H9 (cell line): ENCODE measurements at regions not wholly inside any gene's neighbourhood (a gene's known extent, or its start where the extent isn't known, plus 50 kb on each side); places are given as distances from the start of the nearest gene placed in this dataset.

ENCODE experiments used
- DNase-seq: peaks from one replicate; pipeline ENCODE4 v3.0.0-alpha.2; 2017
- H2AFZ ChIP-seq: one replicate; pipeline ENCODE4 v1.6.1; 2013; ENCODE audit warnings: mild to moderate bottlenecking, low read length, control low read depth, moderate library complexity
- H2AK5ac ChIP-seq: 2 replicates; pipeline ENCODE4 v1.6.1; 2013; ENCODE audit warnings: low read length, control low read depth, mixed read lengths; ENCODE audit not compliant: insufficient read length
- H2BK120ac ChIP-seq: one replicate; pipeline ENCODE4 v1.6.1; 2013; ENCODE audit warnings: low read depth, mild to moderate bottlenecking, low read length, control low read depth, inconsistent platforms; ENCODE audit not compliant: poor library complexity, severe bottlenecking
- H2BK12ac ChIP-seq: 2 replicates; pipeline ENCODE4 v1.6.1; 2013; ENCODE audit warnings: low read length, control low read depth, mixed read lengths, low read depth; ENCODE audit not compliant: insufficient read length
- H2BK15ac ChIP-seq: 2 replicates; pipeline ENCODE4 v1.6.1; 2013; ENCODE audit warnings: low read depth, low read length, control low read depth
- H2BK20ac ChIP-seq: one replicate; pipeline ENCODE4 v1.6.1; 2013; ENCODE audit warnings: low read depth, mild to moderate bottlenecking, low read length, control low read depth, inconsistent platforms; ENCODE audit not compliant: poor library complexity, severe bottlenecking
- H2BK5ac ChIP-seq: 2 replicates; pipeline ENCODE4 v1.6.1; 2013; ENCODE audit warnings: low read length, control low read depth, mixed read lengths; ENCODE audit not compliant: insufficient read length
- H3K14ac ChIP-seq: 2 replicates; pipeline ENCODE4 v1.6.1; 2013; ENCODE audit warnings: low read length, control low read depth; ENCODE audit not compliant: insufficient read depth
- H3K18ac ChIP-seq: 2 replicates; pipeline ENCODE4 v1.6.1; 2013; ENCODE audit warnings: low read depth, mild to moderate bottlenecking, mixed read lengths, low read length, control low read depth; ENCODE audit not compliant: insufficient read length
- H3K23ac ChIP-seq: 2 replicates; pipeline ENCODE4 v1.6.1; 2013; ENCODE audit warnings: low read length, control low read depth, mixed read lengths, low read depth; ENCODE audit not compliant: insufficient read length
- H3K23me2 ChIP-seq: 2 replicates; pipeline ENCODE4 v1.6.1; 2013; ENCODE audit warnings: low read depth, mild to moderate bottlenecking, mixed read lengths, low read length, control low read depth; ENCODE audit not compliant: insufficient read length, poor library complexity, severe bottlenecking
- H3K27ac ChIP-seq: 2 replicates; pipeline ENCODE4 v1.5.1; 2013; ENCODE audit warnings: low read length, control low read depth, mixed read lengths, low read depth; ENCODE audit not compliant: insufficient read length
- H3K27me3 ChIP-seq: 2 replicates; pipeline ENCODE4 v1.6.1; 2013; ENCODE audit warnings: low read length, control low read depth, inconsistent platforms; ENCODE audit not compliant: insufficient read depth
- H3K4ac ChIP-seq: 2 replicates; pipeline ENCODE4 v1.6.1; 2013; ENCODE audit warnings: low read depth, mild to moderate bottlenecking, control low read depth, inconsistent platforms, low read length, moderate library complexity
- H3K4me1 ChIP-seq: 2 replicates; pipeline ENCODE4 v1.6.1; 2013; ENCODE audit warnings: low read length, control low read depth, inconsistent platforms; ENCODE audit not compliant: insufficient read depth
- H3K4me2 ChIP-seq: 2 replicates; pipeline ENCODE4 v1.6.1; 2013; ENCODE audit warnings: low read length, control low read depth, mixed read lengths; ENCODE audit not compliant: insufficient read length, insufficient read depth
- H3K56ac ChIP-seq: 2 replicates; pipeline ENCODE4 v1.6.1; 2013; ENCODE audit warnings: low read depth, mild to moderate bottlenecking, mixed read lengths, low read length, control low read depth; ENCODE audit not compliant: insufficient read length
- H3K79me1 ChIP-seq: 2 replicates; pipeline ENCODE4 v1.6.1; 2013; ENCODE audit warnings: low read depth, mild to moderate bottlenecking, moderate library complexity, low read length, control low read depth, inconsistent platforms; ENCODE audit not compliant: insufficient read depth, poor library complexity, severe bottlenecking
- H3K79me2 ChIP-seq: 2 replicates; pipeline ENCODE4 v1.6.1; 2013; ENCODE audit warnings: low read length, control low read depth, inconsistent platforms; ENCODE audit not compliant: insufficient read depth
- H3K9ac ChIP-seq: 2 replicates; pipeline ENCODE4 v1.6.1; 2013; ENCODE audit warnings: low read length, control low read depth, mixed read lengths; ENCODE audit not compliant: insufficient read length; ENCODE audit errors: extremely low read depth
- H3K9me3 ChIP-seq: one replicate; pipeline ENCODE4 v1.6.1; 2013; ENCODE audit warnings: low read depth, low read length, inconsistent platforms; ENCODE audit not compliant: control insufficient read depth
- H3T11ph ChIP-seq: one replicate; pipeline ENCODE4 v1.6.1; 2013; ENCODE audit warnings: mild to moderate bottlenecking, low read length, control low read depth, inconsistent platforms
- H4K20me1 ChIP-seq: one replicate; pipeline ENCODE4 v1.6.1; 2013; ENCODE audit not compliant: control insufficient read depth, insufficient read length, insufficient read depth
- H4K5ac ChIP-seq: 2 replicates; pipeline ENCODE4 v1.6.1; 2013; ENCODE audit warnings: low read depth, mild to moderate bottlenecking, mixed read lengths, low read length, control low read depth; ENCODE audit not compliant: insufficient read length
- H4K8ac ChIP-seq: replicated peaks from 2 replicates; pipeline ENCODE4 v1.6.1; 2013; ENCODE audit warnings: low read length, control low read depth, mixed read lengths, low read depth; ENCODE audit not compliant: insufficient read length
- H4K91ac ChIP-seq: 2 replicates; pipeline ENCODE4 v1.6.1; 2013; ENCODE audit warnings: low read depth, mild to moderate bottlenecking, moderate library complexity, mixed read lengths, low read length, control low read depth; ENCODE audit not compliant: insufficient read length
- H3K27ac Mint-ChIP-seq, 3 experiments: 2 replicates in 2 of 3; 3 replicates in 1 of 3; pipeline ENCODE4 v1.8.0; 2020 to 2021; ENCODE audit warnings: mixed read lengths in 3 of 3, mild to moderate bottlenecking in 1 of 3, moderate library complexity in 1 of 3
- H3K27me3 Mint-ChIP-seq: 2 replicates; pipeline ENCODE4 v1.8.0; 2021; ENCODE audit warnings: low read depth, mild to moderate bottlenecking, moderate library complexity, mixed read lengths
- H3K36me3 Mint-ChIP-seq, 3 experiments: 2 replicates in 2 of 3; 3 replicates in 1 of 3; pipeline ENCODE4 v1.8.0; 2020 to 2021; ENCODE audit warnings: low read depth in 3 of 3, mixed read lengths in 3 of 3; ENCODE audit not compliant: insufficient read depth in 1 of 3
- H3K4me1 Mint-ChIP-seq, 2 experiments: 2 replicates each; pipeline ENCODE4 v1.8.0; 2020; ENCODE audit warnings: mixed read lengths in 2 of 2
- H3K4me3 Mint-ChIP-seq, 2 experiments: 2 replicates in 1 of 2; 3 replicates in 1 of 2; pipeline ENCODE4 v1.8.0; 2020 to 2021; ENCODE audit warnings: mild to moderate bottlenecking in 2 of 2, mixed read lengths in 2 of 2, moderate library complexity in 1 of 2
- H3K9me3 Mint-ChIP-seq, 2 experiments: 2 replicates in 1 of 2; 3 replicates in 1 of 2; pipeline ENCODE4 v1.8.0; 2020; ENCODE audit warnings: mild to moderate bottlenecking in 2 of 2, mixed read lengths in 2 of 2, moderate library complexity in 1 of 2
- WGBS: extraction: QIAGEN DNeasy Blood & Tissue Kit; methylation state at CpG from one replicate; pipeline ENCODE4 v1.1.7; 2013; ENCODE audit warnings: missing lambda C conversion rate, low lambda C conversion rate, mixed read lengths; ENCODE audit not compliant: insufficient read length; ENCODE audit errors: extremely low coverage; 5-methylcytosine and 5-hydroxymethylcytosine counted together
- TF ChIP-seq, protein P1 (sequence below): fragments of 200-600 bp; sonication (generic); conservative IDR thresholded peaks from 3 replicates; pipeline ENCODE4 v1.8.0; 2021; ENCODE audit warnings: antibody characterized with exemption, mild to moderate bottlenecking

- Histone ChIP-seq H2AK5ac (no peak overlapping the region), H3K23ac (no peak overlapping the region), H3K4me1 (no peaks in the 10 kb centered on the region), H3K27me3 (no peaks in the 10 kb centered on the region), H4K5ac (no peak overlapping the region), H4K91ac (no peak overlapping the region), H2BK12ac (no peak overlapping the region), H3K79me2 (no peaks in the 10 kb centered on the region), H3K9ac (no peak overlapping the region), H2BK120ac (no peak overlapping the region), H3K4ac (no peak overlapping the region), H3T11ph (no peak overlapping the region), H2BK20ac (no peak overlapping the region), H2BK15ac (no peak overlapping the region), H3K9me3 (no peaks in the 10 kb centered on the region), H4K20me1 (no peaks in the 10 kb centered on the region), H3K27ac (no peak overlapping the region), H3K56ac (no peak overlapping the region), H2AFZ (no peak overlapping the region), H3K79me1 (no peaks in the 10 kb centered on the region), H3K4me2 (no peak overlapping the region), H3K23me2 (no peaks in the 10 kb centered on the region), H3K14ac (no peak overlapping the region), H2BK5ac (no peak overlapping the region), H3K18ac (no peak overlapping the region), H4K8ac (no peak overlapping the region)
- no peak overlapping the region for H3K27ac Mint-ChIP-seq
- H3K27me3 Mint-ChIP-seq = peaks cover 2% of the 10 kb centered on the region; the same call in 1 of the 2 replicates
- no peak for DNase-seq
- TF ChIP-seq, protein P1, sequence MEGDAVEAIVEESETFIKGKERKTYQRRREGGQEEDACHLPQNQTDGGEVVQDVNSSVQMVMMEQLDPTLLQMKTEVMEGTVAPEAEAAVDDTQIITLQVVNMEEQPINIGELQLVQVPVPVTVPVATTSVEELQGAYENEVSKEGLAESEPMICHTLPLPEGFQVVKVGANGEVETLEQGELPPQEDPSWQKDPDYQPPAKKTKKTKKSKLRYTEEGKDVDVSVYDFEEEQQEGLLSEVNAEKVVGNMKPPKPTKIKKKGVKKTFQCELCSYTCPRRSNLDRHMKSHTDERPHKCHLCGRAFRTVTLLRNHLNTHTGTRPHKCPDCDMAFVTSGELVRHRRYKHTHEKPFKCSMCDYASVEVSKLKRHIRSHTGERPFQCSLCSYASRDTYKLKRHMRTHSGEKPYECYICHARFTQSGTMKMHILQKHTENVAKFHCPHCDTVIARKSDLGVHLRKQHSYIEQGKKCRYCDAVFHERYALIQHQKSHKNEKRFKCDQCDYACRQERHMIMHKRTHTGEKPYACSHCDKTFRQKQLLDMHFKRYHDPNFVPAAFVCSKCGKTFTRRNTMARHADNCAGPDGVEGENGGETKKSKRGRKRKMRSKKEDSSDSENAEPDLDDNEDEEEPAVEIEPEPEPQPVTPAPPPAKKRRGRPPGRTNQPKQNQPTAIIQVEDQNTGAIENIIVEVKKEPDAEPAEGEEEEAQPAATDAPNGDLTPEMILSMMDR = no peak
- no peak overlapping the region for H3K4me3 Mint-ChIP-seq
- WGBS = no CpG with 5 or more reads among the region's 5 CpGs
- peaks cover 23 to 31% of the 10 kb centered on the region in 2 experiments; a peak in 4 of 5 replicates for H3K9me3 Mint-ChIP-seq
- H3K4me1 Mint-ChIP-seq = no peaks in the 10 kb centered on the region
- peaks cover 0 to 15% (median 4%) of the 10 kb centered on the region in 3 experiments; a peak in 3 of 7 replicates for H3K36me3 Mint-ChIP-seq
Observed at GRCh38 chr4:38442073-38442788, 221.8 kb upstream of the KLF3 start.
